HG02885 (cell line): ENCODE measurements at regions not wholly inside any gene's neighbourhood (a gene's known extent, or its start where the extent isn't known, plus 50 kb on each side); places are given as distances from the start of the nearest gene placed in this dataset.
"Not testable (repeated sequence)": the region's sequence is repeated elsewhere in the genome, so short reads cannot be mapped to it uniquely, and the experiment has no call there.

ENCODE experiments used
- ATAC-seq: cut with Tn5 transposase; IDR thresholded peaks from one replicate; pipeline ENCODE4 v1.9.1; 2021; ENCODE audit warnings: mild to moderate bottlenecking; ENCODE audit not compliant: unreplicated experiment, poor library complexity

- ATAC-seq: not testable (repeated sequence)
Observed at GRCh38 chr20:30164389-30164788, 1093.1 kb upstream of the DEFB115 start.

GRCh38 chr20:30167540-30167939, 1089.9 kb upstream of the DEFB115 start:
- no peak for ATAC-seq

- no peak for ATAC-seq
Observed at GRCh38 chr20:30168025-30168799, 1089.3 kb upstream of the DEFB115 start.

GRCh38 chr20:30168800-30169138, 1088.7 kb upstream of the DEFB115 start:
- no peak for ATAC-seq

- no peak for ATAC-seq
Observed at GRCh38 chr20:30175681-30176080, 1081.8 kb upstream of the DEFB115 start.

GRCh38 chr20:30183124-30183523, 1074.3 kb upstream of the DEFB115 start:
- ATAC-seq: not testable (repeated sequence)

GRCh38 chr20:30191785-30192184, 1065.7 kb upstream of the DEFB115 start:
- ATAC-seq: not testable (repeated sequence)

- ATAC-seq: not testable (repeated sequence)
Observed at GRCh38 chr20:30234477-30234876, 1023.0 kb upstream of the DEFB115 start.

GRCh38 chr20:30275073-30275472, 982.4 kb upstream of the DEFB115 start:
- not testable (repeated sequence) for ATAC-seq

GRCh38 chr20:30281584-30282197, 975.8 kb upstream of the DEFB115 start:
- ATAC-seq: no peak

- peak; percentile 41 for ATAC-seq
Observed at GRCh38 chr20:30283476-30284280, 973.8 kb upstream of the DEFB115 start.

GRCh38 chr20:30284281-30284905, 973.1 kb upstream of the DEFB115 start:
- no peak for ATAC-seq

GRCh38 chr20:30285677-30286076, 971.8 kb upstream of the DEFB115 start:
- ATAC-seq: no peak

GRCh38 chr20:30286157-30286556, 971.3 kb upstream of the DEFB115 start:
- no peak for ATAC-seq

- not testable (repeated sequence) for ATAC-seq
Observed at GRCh38 chr20:30287459-30287858, 970.0 kb upstream of the DEFB115 start.

- no peak for ATAC-seq
Observed at GRCh38 chr20:30288346-30288745, 969.1 kb upstream of the DEFB115 start.

- ATAC-seq: not testable (repeated sequence)
Observed at GRCh38 chr20:30289049-30289448, 968.4 kb upstream of the DEFB115 start.

- ATAC-seq: not testable (repeated sequence)
Observed at GRCh38 chr20:30289711-30290141, 967.7 kb upstream of the DEFB115 start.

- not testable (repeated sequence) for ATAC-seq
Observed at GRCh38 chr20:30290361-30291063, 967.0 kb upstream of the DEFB115 start.

GRCh38 chr20:30291064-30291379, 966.4 kb upstream of the DEFB115 start:
- ATAC-seq: not testable (repeated sequence)
